Kidney glomerular epithelial cell (primary cell): ENCODE measurements at regions not wholly inside any gene's neighbourhood (a gene's known extent, or its start where the extent isn't known, plus 50 kb on each side); places are given as distances from the start of the nearest gene placed in this dataset.

Experiments
- DNase-seq: peaks from one replicate; lab custom pipeline; 2025; lab: John Stamatoyannopoulos, UW

DNA sequence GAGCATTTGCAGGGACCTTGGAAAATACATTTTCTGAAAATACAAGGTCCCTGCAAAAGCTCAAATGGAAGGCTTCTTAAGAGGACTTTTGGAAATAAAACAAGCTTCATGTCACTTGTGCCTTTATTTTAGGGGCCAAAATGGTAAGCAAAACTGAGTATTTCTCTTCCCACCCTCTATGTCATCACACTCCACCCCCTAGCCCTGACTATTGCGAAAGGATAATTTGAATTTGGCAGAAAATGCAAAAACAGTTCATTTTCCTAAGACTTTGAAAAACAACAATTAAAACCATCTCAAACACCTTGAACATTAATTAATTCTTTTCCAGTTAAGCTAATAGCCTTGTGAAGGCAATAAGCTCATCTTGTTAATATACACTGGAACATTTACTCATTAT, 201.7 kb downstream of the TM2D1 start:
- DNase-seq: no peak

DNA sequence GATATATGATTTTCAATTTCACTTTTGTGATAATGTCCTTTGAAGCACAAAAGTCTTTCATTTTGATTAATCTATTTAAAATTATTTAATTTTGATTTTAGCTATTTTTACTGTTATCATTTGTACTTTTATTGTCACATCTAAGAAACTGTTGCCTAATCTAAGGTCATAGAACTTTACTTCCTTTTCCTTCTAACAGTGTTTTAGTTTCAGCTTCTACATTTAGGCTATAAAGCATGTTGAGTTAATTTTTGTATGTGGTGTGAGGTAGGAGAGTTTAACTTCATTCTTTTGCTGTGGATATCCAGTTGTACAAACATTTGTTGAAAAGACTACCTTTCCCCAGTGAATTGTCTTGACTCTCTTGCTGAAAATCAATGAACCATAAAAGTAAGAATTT, 204.5 kb downstream of the TM2D1 start:
- DNase-seq: no peak

DNA sequence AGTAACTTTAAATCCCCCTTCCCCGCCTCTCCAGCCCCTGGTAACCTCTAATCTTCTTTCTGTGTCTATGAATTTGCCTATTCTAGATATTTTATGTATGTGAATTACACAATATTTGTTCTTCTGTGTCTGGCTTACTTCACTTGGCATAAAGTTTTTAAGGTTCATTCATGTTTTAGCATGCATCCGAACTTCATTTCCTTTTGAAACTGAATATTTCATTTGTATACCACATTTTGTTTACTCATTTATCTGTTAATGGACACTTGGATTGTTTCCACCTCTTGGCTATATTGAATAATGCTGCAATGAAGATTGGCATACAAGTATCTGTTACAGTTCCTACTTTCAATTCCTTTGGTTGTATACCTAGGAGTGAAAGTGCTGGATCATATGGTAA, 205.3 kb downstream of the TM2D1 start:
- no peak for DNase-seq

DNA sequence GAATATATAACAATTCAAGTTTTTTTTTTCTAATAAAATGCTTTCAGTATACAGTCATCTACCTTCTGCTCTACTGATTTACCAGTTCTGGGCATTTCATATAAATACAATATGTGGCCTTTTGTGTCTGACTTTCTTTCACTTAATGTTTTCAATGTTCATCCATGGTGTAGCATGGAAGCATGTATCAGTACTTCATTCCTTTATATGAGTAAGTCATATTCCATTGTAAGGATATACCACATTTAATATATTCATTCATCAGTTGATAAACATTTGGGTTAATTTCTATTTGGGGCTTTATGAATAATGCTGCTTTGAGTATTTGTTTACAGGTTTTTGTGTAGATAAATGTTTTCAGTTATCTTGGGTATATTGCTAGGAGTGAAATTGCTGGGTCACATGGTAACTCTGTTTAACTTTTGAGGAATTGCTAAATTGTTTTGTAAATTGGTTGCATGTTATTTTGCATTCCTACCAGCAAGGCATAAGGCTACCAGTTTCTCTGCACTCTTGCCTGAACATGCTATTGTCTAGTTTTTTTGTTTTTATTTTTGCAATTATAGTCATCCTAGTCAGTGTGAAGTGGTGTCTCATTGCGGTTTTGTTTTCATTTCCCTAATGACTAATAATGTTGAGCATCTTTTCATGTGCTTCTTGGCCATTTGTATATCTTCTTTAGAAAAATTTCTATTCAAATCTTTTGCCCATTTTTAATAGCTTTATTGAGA, 206.1 kb downstream of the TM2D1 start:
- DNase-seq: no peak

DNA sequence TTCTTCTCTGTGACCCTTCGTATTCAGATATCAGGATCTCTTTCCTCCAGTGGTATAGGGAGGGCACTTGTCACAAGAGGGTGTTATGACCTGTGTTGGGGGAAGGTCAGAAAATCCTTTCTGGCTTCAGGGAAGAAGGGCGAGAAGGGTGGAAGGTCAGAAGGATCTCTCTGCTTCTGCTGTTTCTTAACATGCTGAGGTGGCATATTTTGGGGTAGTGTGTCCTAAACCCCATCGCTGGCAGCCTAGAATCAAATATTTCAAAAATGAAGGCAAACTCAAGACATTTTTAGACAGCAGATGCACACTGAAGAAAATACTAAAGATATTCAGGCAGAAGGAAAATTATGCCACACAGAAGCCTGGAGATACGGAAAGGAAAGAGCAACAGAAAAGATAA, 207.6 kb downstream of the TM2D1 start:
- DNase-seq: no peak

DNA sequence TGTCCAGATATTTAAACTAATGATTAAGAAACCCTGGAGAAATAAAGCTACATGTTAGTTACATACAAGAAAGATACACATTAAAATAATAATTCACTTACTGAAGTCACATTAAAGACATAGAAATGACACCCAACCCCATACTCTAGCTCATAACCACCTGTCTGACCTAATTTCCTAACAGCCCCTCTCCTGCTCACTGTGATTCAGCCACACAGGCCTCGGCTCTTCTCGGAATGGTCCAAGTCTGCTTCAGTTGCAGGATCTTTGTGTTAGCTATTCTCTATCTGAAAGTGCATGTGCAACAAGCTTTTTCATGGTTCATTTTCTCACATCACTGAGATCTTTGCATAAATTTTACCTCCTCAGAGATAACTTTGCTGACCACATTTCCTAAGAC, 209.8 kb downstream of the TM2D1 start:
- no peak for DNase-seq
